GM12878 (cell line): ENCODE measurements at regions not wholly inside any gene's neighbourhood (a gene's known extent, or its start where the extent isn't known, plus 50 kb on each side); places are given as distances from the start of the nearest gene placed in this dataset.

ENCODE experiments used
- ATAC-seq: fragments of 200-7000 bp; cut with Tn5 transposase; 3 replicates; pipeline ENCODE4 v1.9.1; 2020; ENCODE audit warnings: mild to moderate bottlenecking, moderate library complexity
- BruUV-seq: library from RNA; stranded (reverse); fragments of 400-500 nt; replicated peaks from 2 replicates; lab custom pipeline; 2021; lab: Mats Ljungman, UMichigan
- CTCF ChIA-PET: fragments of 300-600 bp; sonication (Branson Sonifier 250); formaldehyde crosslinking; extraction: SDS; loops from one replicate; lab custom pipeline; 2021; ENCODE audit warnings: inconsistent platforms; lab: Yijun Ruan, JAX
- POLR2A ChIA-PET: fragments of 350-600 bp; formaldehyde crosslinking; extraction: SDS; loops from one replicate; lab custom pipeline; 2021; ENCODE audit warnings: inconsistent platforms; lab: Charles Lee
- RAD21 ChIA-PET: fragments of 300-600 bp; sonication (Branson Sonifier 250); formaldehyde crosslinking; loops from one replicate; lab custom pipeline; 2023; ENCODE audit warnings: antibody characterized with exemption; ENCODE audit not compliant: unreplicated experiment; lab: Charles Lee
- SMC1A ChIA-PET: fragments of 300-600 bp; sonication (Branson Sonifier 250); formaldehyde crosslinking; loops from one replicate; lab custom pipeline; 2023; ENCODE audit not compliant: unreplicated experiment, uncharacterized antibody; lab: Charles Lee
- DNase-seq: peaks from one replicate; pipeline ENCODE4 v3.0.0-alpha.2; 2011; ENCODE audit warnings: low read depth, low spot score
- FAIRE-seq: peaks from 3 replicates; lab custom pipeline; 2011; peaks lifted over from hg19 to GRCh38; lab: Jason Lieb, UNC
- H2AFZ ChIP-seq: 2 replicates; pipeline ENCODE4 v1.6.0; 2011; ENCODE audit warnings: low read depth, low read length, control low read depth; ENCODE audit not compliant: control insufficient read depth
- H3K27ac ChIP-seq: 2 replicates; pipeline ENCODE4 v1.5.1; 2011; ENCODE audit warnings: control low read depth; ENCODE audit not compliant: control insufficient read depth, insufficient read depth
- H3K27me3 ChIP-seq, 2 experiments: replicated peaks in 1 of 2; 2 replicates each; pipeline versions ENCODE4 v1.6.0 to v1.6.1; 2011; ENCODE audit warnings: low read length in 1 of 2; ENCODE audit not compliant: control insufficient read depth in 2 of 2, insufficient read depth in 2 of 2
- H3K36me3 ChIP-seq, 2 experiments: 2 replicates each; pipeline ENCODE4 v1.5.1; 2011; ENCODE audit warnings: low read length in 1 of 2; ENCODE audit not compliant: control insufficient read depth in 2 of 2, insufficient read depth in 2 of 2
- H3K4me1 ChIP-seq: 2 replicates; pipeline ENCODE4 v1.6.1; 2011; ENCODE audit warnings: mild to moderate bottlenecking, low read length, moderate library complexity, mixed read lengths; ENCODE audit not compliant: control insufficient read depth, insufficient read depth
- H3K4me2 ChIP-seq: 2 replicates; pipeline ENCODE4 v1.6.0; 2011; ENCODE audit warnings: control low read depth; ENCODE audit not compliant: control insufficient read depth, insufficient read depth
- H3K4me3 ChIP-seq: fragments of 200-600 bp; sonication (generic); 2 replicates; pipeline ENCODE4 v1.5.1; 2016
- H3K79me2 ChIP-seq: 2 replicates; pipeline ENCODE4 v1.6.0; 2011; ENCODE audit warnings: low read length; ENCODE audit not compliant: control insufficient read depth, insufficient read depth
- H3K9ac ChIP-seq: 2 replicates; pipeline ENCODE4 v1.8.0; 2011; ENCODE audit warnings: low read length, control low read depth, mixed read lengths; ENCODE audit not compliant: control insufficient read depth, insufficient read depth
- H3K9me3 ChIP-seq: replicated peaks from 3 replicates; pipeline ENCODE4 v1.5.1; 2011; ENCODE audit warnings: mild to moderate bottlenecking, low read length; ENCODE audit not compliant: control insufficient read depth, insufficient read depth
- H4K20me1 ChIP-seq: 2 replicates; pipeline ENCODE4 v1.6.0; 2011; ENCODE audit not compliant: control insufficient read depth, insufficient read depth
- BMI1 ChIP-seq: fragments of 450-650 bp; IDR thresholded peaks from 2 replicates; pipeline ENCODE4 v1.6.1; 2016; ENCODE audit warnings: mild to moderate bottlenecking, moderate library complexity, borderline replicate concordance
- CBX5 ChIP-seq: sonication (generic); IDR thresholded peaks from 2 replicates; pipeline ENCODE4 v1.6.1; 2016; ENCODE audit warnings: low read depth, moderate library complexity, mild to moderate bottlenecking, inconsistent platforms
- EP300 ChIP-seq, 2 experiments: fragments of 150-350 bp in 1 of 2; IDR thresholded peaks; 2 replicates each; pipeline ENCODE4 v1.6.1; 2011 to 2012; ENCODE audit warnings: low read depth in 2 of 2, low read length in 2 of 2, borderline replicate concordance in 1 of 2, improper control_type of control experiment in 1 of 2, inconsistent platforms in 1 of 2; ENCODE audit not compliant: control insufficient read depth in 1 of 2
- EZH2 ChIP-seq: IDR thresholded peaks from 2 replicates; pipeline ENCODE4 v1.6.1; 2012; ENCODE audit warnings: low read depth, mild to moderate bottlenecking, control low read depth, inconsistent platforms, low read length, borderline replicate concordance; ENCODE audit not compliant: control insufficient read depth
- KLF5 ChIP-seq: fragments of 450-650 bp; IDR thresholded peaks from 2 replicates; pipeline ENCODE4 v1.6.1; 2014; ENCODE audit warnings: mild to moderate bottlenecking; ENCODE audit not compliant: partially characterized antibody
- MEF2B ChIP-seq: fragments of 450-650 bp; IDR thresholded peaks from 2 replicates; pipeline ENCODE4 v1.6.1; 2018; ENCODE audit warnings: mild to moderate bottlenecking, moderate library complexity; ENCODE audit not compliant: partially characterized antibody, poor library complexity, severe bottlenecking
- NFIC ChIP-seq: IDR thresholded peaks from 2 replicates; pipeline ENCODE4 v1.6.1; 2012; ENCODE audit warnings: low read depth, mild to moderate bottlenecking, inconsistent platforms, low read length, moderate library complexity
- NR2C2 ChIP-seq: IDR thresholded peaks from 2 replicates; pipeline ENCODE4 v1.6.1; 2011; ENCODE audit warnings: borderline replicate concordance, low read depth; ENCODE audit not compliant: control insufficient read depth, insufficient read length
- POU2F2 ChIP-seq: IDR thresholded peaks from 3 replicates; pipeline ENCODE4 v1.6.1; 2011; ENCODE audit warnings: low read depth, mild to moderate bottlenecking, low read length, borderline replicate concordance
- SPI1 ChIP-seq: IDR thresholded peaks from 2 replicates; pipeline ENCODE4 v1.6.1; 2011; ENCODE audit warnings: low read depth, mild to moderate bottlenecking, low read length, moderate library complexity, borderline replicate concordance; ENCODE audit not compliant: insufficient read depth
- SUPT20H ChIP-seq: IDR thresholded peaks from 2 replicates; pipeline ENCODE4 v1.6.1; 2011; ENCODE audit warnings: low read depth, mild to moderate bottlenecking, low read length, moderate library complexity, borderline replicate concordance; ENCODE audit not compliant: control insufficient read depth
- TARDBP ChIP-seq: IDR thresholded peaks from 2 replicates; pipeline ENCODE4 v1.6.1; 2016; ENCODE audit warnings: borderline replicate concordance
- TCF12 ChIP-seq: IDR thresholded peaks from 2 replicates; pipeline ENCODE4 v1.6.1; 2011; ENCODE audit warnings: low read depth, mild to moderate bottlenecking, low read length
- ZNF217 ChIP-seq: fragments of 450-650 bp; IDR thresholded peaks from 2 replicates; pipeline ENCODE4 v1.6.1; 2017; ENCODE audit warnings: antibody characterized with exemption, mild to moderate bottlenecking
- ZNF24 ChIP-seq: fragments of 450-650 bp; IDR thresholded peaks from 2 replicates; pipeline ENCODE4 v1.6.1; 2017; ENCODE audit warnings: antibody characterized with exemption, mild to moderate bottlenecking
- WGBS: methylation state at CpG from one replicate; pipeline ENCODE4 v1.1.6; 2016; ENCODE audit warnings: low lambda C conversion rate; ENCODE audit not compliant: insufficient replicate concordance, insufficient coverage; ENCODE audit errors: missing lambda C conversion rate; 5-methylcytosine and 5-hydroxymethylcytosine counted together
- in situ Hi-C: fragments of 300-500 bp; cut with MboI; formaldehyde crosslinking; loops from 9 replicates; pipeline ENCODE4 v1.14.3; 2018; ENCODE audit warnings: mixed read lengths
- intact Hi-C: fragments of 100-400 bp; cut with micrococcal nuclease; formaldehyde crosslinking; loops from one replicate; pipeline ENCODE4 v1.14.2; 2022; ENCODE audit not compliant: unreplicated experiment

DNA sequence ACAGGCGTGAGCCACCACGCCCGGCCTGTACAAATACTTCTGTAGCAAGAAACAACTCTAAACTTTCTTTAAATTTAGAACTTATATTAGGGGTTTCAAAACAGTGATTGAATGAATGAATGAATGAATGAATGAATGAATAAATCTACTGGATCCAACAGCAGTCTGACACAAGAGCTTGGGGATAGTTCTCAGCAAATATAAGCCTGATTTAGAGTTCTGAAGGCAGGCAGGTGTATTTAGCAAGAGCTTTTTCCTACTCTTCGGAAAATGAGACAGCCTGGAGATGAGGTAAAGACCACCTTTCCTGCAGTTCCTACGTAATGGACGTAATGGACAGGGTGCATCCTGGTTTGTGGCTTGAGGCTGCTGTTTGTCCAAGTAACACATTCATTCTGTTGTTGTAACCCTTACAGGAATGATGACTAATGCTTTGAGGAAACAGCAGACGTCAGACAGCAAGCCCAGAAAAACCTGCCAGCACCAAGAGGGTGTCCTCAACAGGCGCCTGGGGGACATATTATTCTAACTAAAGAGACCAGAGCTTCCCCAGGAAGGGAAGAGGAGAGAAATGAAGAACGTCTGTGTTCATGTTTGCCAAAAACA is 277.4 kb upstream of the SOX5 start:
- H3K36me3 ChIP-seq = no peaks in the 10 kb centered on the region
- H4K20me1 ChIP-seq = no peaks in the 10 kb centered on the region
- no peak overlapping the region for H3K4me3 ChIP-seq
- no peak overlapping the region for H3K4me2 ChIP-seq
- POLR2A ChIA-PET = interaction anchor here (1.2 kb wide), 1 partner anchor 21 kb away, joined by 3 read pairs; no protein-coding TSS in a partner anchor
- no peak overlapping the region for H3K27ac ChIP-seq
- TF ChIP-seq BMI1 = no peak
- TF ChIP-seq ZNF24 = peak; percentile 90
- TF ChIP-seq, all 136 proteins: peak for 1
- no peaks in the 10 kb centered on the region for H3K9me3 ChIP-seq
- H3K27me3 ChIP-seq = no peaks in the 10 kb centered on the region
- FAIRE-seq (no peak), ATAC-seq (peak; percentile 54), DNase-seq (no peak)
- BruUV-seq = no TSS peak
- ChIA-PET RAD21 (interaction anchor here (1.8 kb wide), 1 partner anchor 22 kb away, joined by 4 read pairs; no protein-coding TSS in a partner anchor), CTCF (interaction anchor here (0.6 kb wide), 1 partner anchor 26 kb away, joined by 3 read pairs; no protein-coding TSS in a partner anchor), SMC1A (interaction anchor here (1.2 to 3.2 kb wide), 3 partner anchors 16 to 26 kb away, joined by 5 to 10 read pairs (median 6); no protein-coding TSS in a partner anchor)
- WGBS = 45% methylated on average over 9 of the region's 9 CpGs
- in situ Hi-C loops = no loop called here
- H3K4me1 ChIP-seq = no peaks in the 10 kb centered on the region
- no peak overlapping the region for H3K9ac ChIP-seq
- no peaks in the 10 kb centered on the region for H3K79me2 ChIP-seq
- intact Hi-C loops = no loop called here
- peak overlapping the region; percentile 4; the same call in 1 of the 2 replicates for H2AFZ ChIP-seq

DNA sequence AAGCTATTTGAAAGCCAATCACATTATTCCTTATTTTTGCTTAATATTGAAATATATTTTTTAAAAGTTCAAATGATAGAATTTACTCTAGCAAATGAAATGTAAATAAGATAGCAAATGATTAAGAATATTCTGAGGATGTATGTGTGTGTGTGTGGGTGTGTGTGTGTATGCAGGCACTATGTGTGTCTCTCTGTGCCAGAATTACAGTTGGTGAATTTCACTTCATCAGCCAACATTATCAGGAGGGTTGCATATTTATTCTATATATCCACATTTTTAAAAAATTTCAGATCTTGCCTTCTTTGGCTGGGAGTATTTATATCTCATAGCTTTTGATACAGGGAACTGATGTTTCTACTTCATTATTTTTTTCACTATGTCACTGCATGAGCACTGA is 274.9 kb upstream of the SOX5 start:
- no peaks in the 10 kb centered on the region for H3K27me3 ChIP-seq
- no peaks in the 10 kb centered on the region for H4K20me1 ChIP-seq
- ChIA-PET SMC1A (interaction anchor here (0.6 to 1.5 kb wide), 2 partner anchors 9 kb away, joined by 3 read pairs; no protein-coding TSS in a partner anchor), RAD21 (interaction anchor here (0.9 kb wide), 1 partner anchor 51 kb away, joined by 3 read pairs; no protein-coding TSS in a partner anchor), POLR2A (interaction anchor here (0.6 kb wide), 1 partner anchor 40 kb away, joined by 3 read pairs; no protein-coding TSS in a partner anchor), CTCF (interaction anchor here (0.6 to 1.6 kb wide), 2 partner anchors 10 to 862 kb away, joined by 3 to 5 read pairs; no protein-coding TSS in a partner anchor)
- no TSS peak for BruUV-seq
- no peak overlapping the region for H2AFZ ChIP-seq
- intact Hi-C loops = no loop called here
- H3K9me3 ChIP-seq = no peaks in the 10 kb centered on the region
- H3K4me1 ChIP-seq = no peaks in the 10 kb centered on the region
- H3K4me2 ChIP-seq = no peak overlapping the region
- H3K27ac ChIP-seq = no peak overlapping the region
- no peaks in the 10 kb centered on the region for H3K79me2 ChIP-seq
- no peaks in the 10 kb centered on the region for H3K36me3 ChIP-seq
- no peak for DNase-seq
- H3K9ac ChIP-seq = no peak overlapping the region
- FAIRE-seq = no peak
- in situ Hi-C loops = no loop called here
- H3K4me3 ChIP-seq = no peak overlapping the region
- no peak for ATAC-seq
- TF ChIP-seq CBX5 (no peak), POU2F2 (no peak), EZH2 (no peak), KLF5 (no peak), NR2C2 (no peak), TCF12 (no peak), TARDBP (no peak), SUPT20H (no peak), ZNF217 (no peak), EP300 (IDR thresholded peaks at IDR 0.05; ENCODE audit: borderline replicate concordance in 1 of 2, control insufficient read depth in 1 of 2, low read depth in 2 of 2, low read length in 2 of 2) (no peak), BMI1 (no peak), MEF2B (no peak), SPI1 (no peak), NFIC (no peak)
